Coronary artery (tissue), 2 donors: ENCODE measurements at regions not wholly inside any gene's neighbourhood (a gene's known extent, or its start where the extent isn't known, plus 50 kb on each side); places are given as distances from the start of the nearest gene placed in this dataset.

Experiments
- DNase-seq: peaks from one replicate; pipeline ENCODE4 v3.0.0-alpha.2; 2017; ENCODE audit warnings: low spot score
- H3K27ac ChIP-seq, 2 donors: fragments of 200-600 bp; sonication (generic); one replicate each; pipeline ENCODE4 v1.5.1; 2016 to 2019
- H3K4me3 ChIP-seq: fragments of 200-600 bp; sonication (generic); 2 replicates; pipeline ENCODE4 v1.5.1; 2016; ENCODE audit warnings: mild to moderate bottlenecking, moderate library complexity
- CTCF ChIP-seq: fragments of 200-600 bp; sonication (generic); IDR thresholded peaks from one replicate; pipeline ENCODE4 v1.5.1; 2019; ENCODE audit warnings: antibody characterized with exemption

- no peak overlapping the region for H3K27ac ChIP-seq
- DNase-seq: no peak
- no peak for TF ChIP-seq CTCF
- H3K4me3 ChIP-seq: no peak overlapping the region
Observed at GRCh38 chrX:20352504-20352903, 85.8 kb upstream of the RPS6KA3 start.

- DNase-seq: no peak
- no peak for TF ChIP-seq CTCF
- H3K4me3 ChIP-seq: no peak overlapping the region
- no peak overlapping the region for H3K27ac ChIP-seq
Observed at GRCh38 chrX:20350596-20350995, 83.9 kb upstream of the RPS6KA3 start.

- no peak for TF ChIP-seq CTCF
- Histone ChIP-seq H3K4me3 (no peak overlapping the region), H3K27ac (no peak overlapping the region)
- no peak for DNase-seq
Observed at GRCh38 chrX:20348139-20348538, 81.4 kb upstream of the RPS6KA3 start.

- H3K4me3 ChIP-seq: no peak overlapping the region
- DNase-seq: no peak
- H3K27ac ChIP-seq: no peak overlapping the region
- no peak for TF ChIP-seq CTCF
Observed at GRCh38 chrX:20347481-20347880, 80.8 kb upstream of the RPS6KA3 start.

GRCh38 chrX:20333672-20334071 is 67.0 kb upstream of the RPS6KA3 start:
- no peak for DNase-seq
- no peak overlapping the region for H3K27ac ChIP-seq
- no peak overlapping the region for H3K4me3 ChIP-seq
- no peak for TF ChIP-seq CTCF

- no peak for TF ChIP-seq CTCF
- H3K27ac ChIP-seq: no peak overlapping the region
- no peak overlapping the region for H3K4me3 ChIP-seq
- DNase-seq: no peak
Observed at GRCh38 chrX:20330545-20330944, 63.8 kb upstream of the RPS6KA3 start.

- DNase-seq: no peak
- Histone ChIP-seq H3K27ac (no peak overlapping the region), H3K4me3 (no peak overlapping the region)
- no peak for TF ChIP-seq CTCF
Observed at GRCh38 chrX:20329435-20329834, 62.7 kb upstream of the RPS6KA3 start.
